ENCODE measurements at regions not wholly inside any gene's neighbourhood (a gene's known extent, or its start where the extent isn't known, plus 50 kb on each side); places are given as distances from the start of the nearest gene placed in this dataset.

GRCh38 chr13:106178816-106179215, 356.6 kb downstream of the EFNB2 start:
- no peak for DNase-seq
- H3K4me1 ChIP-seq: no peaks in the 10 kb centered on the region
- 58 to 59% methylated on average over 3 of the region's 3 CpGs for WGBS, 2 donors
- H3K4me3 ChIP-seq: no peak overlapping the region
- intact Hi-C loops (cut with DNase I): no loop called here
- H3K27ac ChIP-seq: no peak overlapping the region
- no peaks in the 10 kb centered on the region for H3K9me3 ChIP-seq
- H3K36me3 ChIP-seq (replicated peaks in 1 of 2; ENCODE audit: insufficient read depth in 1 of 2, low read depth in 2 of 2): no peaks in the 10 kb centered on the region
- no peaks in the 10 kb centered on the region for H3K27me3 ChIP-seq
- no peak for TF ChIP-seq POLR2A (IDR thresholded peaks at IDR 0.05)
- no peak for TF ChIP-seq CTCF (IDR thresholded peaks at IDR 0.05)
- no peak for ATAC-seq

- Histone ChIP-seq H3K27ac (no peak overlapping the region), H3K9me3 (no peaks in the 10 kb centered on the region), H3K4me1 (no peaks in the 10 kb centered on the region), H3K4me3 (no peak overlapping the region), H3K27me3 (no peaks in the 10 kb centered on the region), H3K36me3 (replicated peaks in 1 of 2; ENCODE audit: insufficient read depth in 1 of 2, low read depth in 2 of 2) (no peaks in the 10 kb centered on the region)
- ATAC-seq (no peak), DNase-seq (no peak)
- 50 to 55% methylated on average over 5 of the region's 5 CpGs for WGBS, 2 donors
- TF ChIP-seq CTCF (IDR thresholded peaks at IDR 0.05) (no peak), POLR2A (IDR thresholded peaks at IDR 0.05) (no peak)
- intact Hi-C loops (cut with DNase I): no loop called here
These were observed 358.3 kb downstream of the EFNB2 start for GRCh38 chr13:106177146-106177545.

- H3K4me1 ChIP-seq: no peaks in the 10 kb centered on the region
- no peak for DNase-seq
- H3K36me3 ChIP-seq (replicated peaks in 1 of 2; ENCODE audit: insufficient read depth in 1 of 2, low read depth in 2 of 2): no peaks in the 10 kb centered on the region
- H3K4me3 ChIP-seq: no peak overlapping the region
- TF ChIP-seq POLR2A (IDR thresholded peaks at IDR 0.05): no peak
- no peak for TF ChIP-seq CTCF (IDR thresholded peaks at IDR 0.05)
- H3K27me3 ChIP-seq: no peaks in the 10 kb centered on the region
- intact Hi-C loops (cut with DNase I): no loop called here
- ATAC-seq: no peak
- no peaks in the 10 kb centered on the region for H3K9me3 ChIP-seq
- WGBS, 2 donors: 53 to 61% methylated on average over 4 of the region's 4 CpGs
- no peak overlapping the region for H3K27ac ChIP-seq
These were observed 359.3 kb downstream of the EFNB2 start for GRCh38 chr13:106176117-106176516.

GRCh38 chr13:106173891-106174610, 361.4 kb downstream of the EFNB2 start:
- H3K36me3 ChIP-seq (replicated peaks in 1 of 2; ENCODE audit: insufficient read depth in 1 of 2, low read depth in 2 of 2): no peaks in the 10 kb centered on the region
- no peak for TF ChIP-seq CTCF (IDR thresholded peaks at IDR 0.05)
- no peak for TF ChIP-seq POLR2A (IDR thresholded peaks at IDR 0.05)
- H3K9me3 ChIP-seq: no peaks in the 10 kb centered on the region
- no peaks in the 10 kb centered on the region for H3K4me1 ChIP-seq
- H3K27ac ChIP-seq: no peak overlapping the region
- intact Hi-C loops (cut with DNase I): no loop called here
- ATAC-seq (no peak), DNase-seq (no peak)
- 39 to 55% methylated on average over 7 of the region's 7 CpGs for WGBS, 2 donors
- no peaks in the 10 kb centered on the region for H3K27me3 ChIP-seq
- H3K4me3 ChIP-seq: no peak overlapping the region

GRCh38 chr13:106173346-106173745, 362.1 kb downstream of the EFNB2 start:
- H3K27me3 ChIP-seq: no peaks in the 10 kb centered on the region
- no peaks in the 10 kb centered on the region for H3K9me3 ChIP-seq
- ATAC-seq (no peak), DNase-seq (no peak)
- no peak overlapping the region for H3K4me3 ChIP-seq
- H3K27ac ChIP-seq: no peak overlapping the region
- H3K4me1 ChIP-seq: no peaks in the 10 kb centered on the region
- H3K36me3 ChIP-seq (replicated peaks in 1 of 2; ENCODE audit: insufficient read depth in 1 of 2, low read depth in 2 of 2): no peaks in the 10 kb centered on the region
- TF ChIP-seq POLR2A (IDR thresholded peaks at IDR 0.05) (no peak), CTCF (IDR thresholded peaks at IDR 0.05) (no peak)
- intact Hi-C loops (cut with DNase I): no loop called here
- WGBS, 2 donors: 71 to 72% methylated on average over 2 of the region's 2 CpGs
